Suprapubic skin (tissue), 4 donors: ENCODE measurements at regions not wholly inside any gene's neighbourhood (a gene's known extent, or its start where the extent isn't known, plus 50 kb on each side); places are given as distances from the start of the nearest gene placed in this dataset.

Source experiments
- DNase-seq, 2 donors: peaks; one replicate each; pipeline ENCODE4 v3.0.0-alpha.2; 2019; ENCODE audit warnings: low spot score in 2 of 2
- H3K27ac ChIP-seq: fragments of 200-600 bp; sonication (generic); one replicate; pipeline ENCODE4 v1.5.1; 2019
- H3K27me3 ChIP-seq: fragments of 200-600 bp; sonication (generic); one replicate; pipeline ENCODE4 v1.5.1; 2019
- H3K36me3 ChIP-seq: fragments of 200-600 bp; sonication (generic); one replicate; pipeline ENCODE4 v1.5.1; 2019
- H3K4me1 ChIP-seq: fragments of 200-600 bp; sonication (generic); one replicate; pipeline ENCODE4 v1.5.1; 2019
- H3K4me3 ChIP-seq: fragments of 200-600 bp; sonication (generic); one replicate; pipeline ENCODE4 v1.5.1; 2019; ENCODE audit warnings: mild to moderate bottlenecking
- H3K9me3 ChIP-seq: fragments of 200-600 bp; sonication (generic); one replicate; pipeline ENCODE4 v1.5.1; 2019
- EP300 ChIP-seq: sonication (generic); formaldehyde crosslinking; IDR thresholded peaks from one replicate; pipeline ENCODE4 v1.6.1; 2017; ENCODE audit warnings: antibody characterized with exemption
- POLR2A ChIP-seq, 2 donors: fragments of 450-650 bp; IDR thresholded peaks; one replicate each; pipeline ENCODE4 v1.6.1; 2017; ENCODE audit warnings: antibody characterized with exemption in 2 of 2, mild to moderate bottlenecking in 2 of 2, moderate library complexity in 2 of 2
- POLR2AphosphoS5 ChIP-seq, 3 donors: sonication (generic); formaldehyde crosslinking; IDR thresholded peaks; one replicate each; pipeline ENCODE4 v1.6.1; 2017; ENCODE audit warnings: antibody characterized with exemption in 3 of 3
- WGBS: methylation state at CpG from one replicate; pipeline ENCODE4 v1.1.5; 2018; 5-methylcytosine and 5-hydroxymethylcytosine counted together
- TF ChIP-seq, protein P1 (sequence below), 2 donors: fragments of 200-600 bp in 1 of 2; fragments of 450-650 bp in 1 of 2; sonication (generic) in 1 of 2; IDR thresholded peaks; one replicate each; pipeline ENCODE4 v1.5.1; 2016 to 2019; ENCODE audit warnings: antibody characterized with exemption in 2 of 2, mild to moderate bottlenecking in 1 of 2, moderate library complexity in 1 of 2

DNA sequence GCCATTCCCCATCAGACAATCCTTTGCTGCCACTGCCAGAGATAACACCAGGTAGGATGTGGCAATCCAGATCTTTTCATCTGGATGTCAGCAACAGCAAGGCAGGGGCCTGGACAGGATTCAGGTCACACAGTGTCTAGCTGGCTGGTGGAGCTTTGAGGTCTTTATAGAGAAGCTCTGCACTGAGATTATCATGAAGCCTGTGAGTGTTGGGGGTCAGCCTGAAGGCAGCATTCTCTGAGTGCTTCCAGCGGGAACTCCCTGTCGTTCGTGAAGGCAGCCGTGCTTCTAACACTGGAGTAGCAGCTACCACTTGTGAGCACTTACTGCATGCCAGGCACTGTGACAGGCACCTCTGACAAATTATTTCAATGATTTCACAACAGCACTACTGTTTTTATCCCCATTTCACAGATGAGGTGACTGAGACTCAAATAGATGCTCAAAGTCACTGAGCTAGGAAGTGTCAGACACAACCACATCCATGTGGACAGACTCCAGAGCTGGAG lies 85.7 kb downstream of the SEMA4F start:
- WGBS = 58% methylated on average over 4 of the region's 4 CpGs
- peak overlapping the region; percentile 10 for H3K27ac ChIP-seq

GRCh38 chr2:74740395-74740740 lies 86.3 kb downstream of the SEMA4F start:
- no peaks in the 10 kb centered on the region for H3K36me3 ChIP-seq
- H3K27me3 ChIP-seq = no peaks in the 10 kb centered on the region
- WGBS = 57% methylated on average over 1 of the region's 3 CpGs
- peaks cover 34% of the 10 kb centered on the region for H3K4me1 ChIP-seq
- H3K27ac ChIP-seq = no peak overlapping the region
- TF ChIP-seq EP300 (no peak), POLR2A (IDR thresholded peaks at IDR 0.05) (no peak), POLR2AphosphoS5 (IDR thresholded peaks at IDR 0.05) (no peak)
- TF ChIP-seq, protein P1, sequence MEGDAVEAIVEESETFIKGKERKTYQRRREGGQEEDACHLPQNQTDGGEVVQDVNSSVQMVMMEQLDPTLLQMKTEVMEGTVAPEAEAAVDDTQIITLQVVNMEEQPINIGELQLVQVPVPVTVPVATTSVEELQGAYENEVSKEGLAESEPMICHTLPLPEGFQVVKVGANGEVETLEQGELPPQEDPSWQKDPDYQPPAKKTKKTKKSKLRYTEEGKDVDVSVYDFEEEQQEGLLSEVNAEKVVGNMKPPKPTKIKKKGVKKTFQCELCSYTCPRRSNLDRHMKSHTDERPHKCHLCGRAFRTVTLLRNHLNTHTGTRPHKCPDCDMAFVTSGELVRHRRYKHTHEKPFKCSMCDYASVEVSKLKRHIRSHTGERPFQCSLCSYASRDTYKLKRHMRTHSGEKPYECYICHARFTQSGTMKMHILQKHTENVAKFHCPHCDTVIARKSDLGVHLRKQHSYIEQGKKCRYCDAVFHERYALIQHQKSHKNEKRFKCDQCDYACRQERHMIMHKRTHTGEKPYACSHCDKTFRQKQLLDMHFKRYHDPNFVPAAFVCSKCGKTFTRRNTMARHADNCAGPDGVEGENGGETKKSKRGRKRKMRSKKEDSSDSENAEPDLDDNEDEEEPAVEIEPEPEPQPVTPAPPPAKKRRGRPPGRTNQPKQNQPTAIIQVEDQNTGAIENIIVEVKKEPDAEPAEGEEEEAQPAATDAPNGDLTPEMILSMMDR (IDR thresholded peaks at IDR 0.05) = no peak
- no peaks in the 10 kb centered on the region for H3K9me3 ChIP-seq
- H3K4me3 ChIP-seq = no peak overlapping the region
- no peak for DNase-seq

More for the DNA sequence above, 85.7 kb downstream of the SEMA4F start:
- no peaks in the 10 kb centered on the region for H3K27me3 ChIP-seq
- DNase-seq = no peak
- no peaks in the 10 kb centered on the region for H3K36me3 ChIP-seq
- H3K9me3 ChIP-seq = no peaks in the 10 kb centered on the region
- no peak overlapping the region for H3K4me3 ChIP-seq
- TF ChIP-seq POLR2AphosphoS5 (IDR thresholded peaks at IDR 0.05) = no peak
- TF ChIP-seq POLR2A (IDR thresholded peaks at IDR 0.05) = no peak
- no peak for TF ChIP-seq EP300
- TF ChIP-seq, protein P1 (IDR thresholded peaks at IDR 0.05) = no peak
- peaks cover 34% of the 10 kb centered on the region for H3K4me1 ChIP-seq

GRCh38 chr2:74740741-74741431 lies 86.8 kb downstream of the SEMA4F start:
- 20% methylated on average over 11 of the region's 13 CpGs for WGBS
- peak in 1 of 2 donors; percentile 70 for DNase-seq
- Histone ChIP-seq H3K27me3 (no peaks in the 10 kb centered on the region), H3K4me3 (no peak overlapping the region), H3K27ac (peak overlapping the region; percentile 79), H3K9me3 (no peaks in the 10 kb centered on the region), H3K36me3 (no peaks in the 10 kb centered on the region), H3K4me1 (peaks cover 35% of the 10 kb centered on the region)
- TF ChIP-seq, protein P1 (IDR thresholded peaks at IDR 0.05) = no peak
- TF ChIP-seq POLR2AphosphoS5 (IDR thresholded peaks at IDR 0.05) = peak in 2 of 3 donors; percentile 57 to 77
- no peak for TF ChIP-seq POLR2A (IDR thresholded peaks at IDR 0.05)

DNA sequence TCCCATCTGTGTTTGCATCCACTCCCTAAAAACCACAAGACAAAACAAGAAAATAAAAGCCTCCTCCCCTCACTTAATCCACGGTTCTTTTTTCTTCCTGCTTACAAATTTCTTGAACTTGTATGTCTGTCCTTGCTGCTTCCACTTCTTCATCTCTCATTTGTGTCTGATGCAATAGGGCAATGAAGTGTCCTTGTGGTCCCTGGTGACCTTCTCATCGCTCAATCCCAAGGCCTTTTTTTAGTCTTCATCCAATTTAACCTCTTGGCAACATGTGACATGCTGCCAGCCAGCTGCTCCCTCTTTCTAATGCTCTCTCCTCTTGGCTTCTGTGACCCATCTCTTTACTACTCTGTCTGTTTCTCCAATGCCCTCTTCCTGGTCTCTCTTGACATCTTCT lies 87.6 kb downstream of the SEMA4F start:
- H3K4me1 ChIP-seq = peaks cover 42% of the 10 kb centered on the region
- DNase-seq = no peak
- TF ChIP-seq POLR2A (IDR thresholded peaks at IDR 0.05) (no peak), EP300 (no peak), POLR2AphosphoS5 (IDR thresholded peaks at IDR 0.05) (no peak)
- TF ChIP-seq, protein P1 (IDR thresholded peaks at IDR 0.05) = no peak
- H3K27me3 ChIP-seq = no peaks in the 10 kb centered on the region
- H3K4me3 ChIP-seq = no peak overlapping the region
- H3K27ac ChIP-seq = peak overlapping the region; percentile 79
- H3K9me3 ChIP-seq = no peaks in the 10 kb centered on the region
- WGBS = 46% methylated on average over 2 of the region's 2 CpGs
- no peaks in the 10 kb centered on the region for H3K36me3 ChIP-seq

GRCh38 chr2:74742471-74742870 lies 88.4 kb downstream of the SEMA4F start:
- 85% methylated on average over 1 of the region's 1 CpG for WGBS
- Histone ChIP-seq H3K9me3 (no peaks in the 10 kb centered on the region), H3K27me3 (no peaks in the 10 kb centered on the region), H3K4me1 (peaks cover 44% of the 10 kb centered on the region), H3K27ac (no peak overlapping the region), H3K36me3 (no peaks in the 10 kb centered on the region), H3K4me3 (no peak overlapping the region)
- TF ChIP-seq, protein P1 (IDR thresholded peaks at IDR 0.05) = no peak
- TF ChIP-seq POLR2A (IDR thresholded peaks at IDR 0.05) (no peak), POLR2AphosphoS5 (IDR thresholded peaks at IDR 0.05) (no peak), EP300 (no peak)
- no peak for DNase-seq
